H1 (cell line): ENCODE measurements at regions not wholly inside any gene's neighbourhood (a gene's known extent, or its start where the extent isn't known, plus 50 kb on each side); places are given as distances from the start of the nearest gene placed in this dataset.

ENCODE experiments used
- CTCF ChIA-PET: fragments of 300-600 bp; sonication (Branson Sonifier 250); formaldehyde crosslinking; loops from one replicate; lab custom pipeline; 2021; ENCODE audit not compliant: partially characterized antibody; lab: Charles Lee
- POLR2A ChIA-PET: fragments of 300-600 bp; sonication (Branson Sonifier 250); formaldehyde crosslinking; loops from one replicate; lab custom pipeline; 2021; ENCODE audit warnings: inconsistent platforms; ENCODE audit not compliant: partially characterized antibody; lab: Charles Lee
- DNase-seq, 2 experiments: peaks; one replicate each; pipeline versions ENCODE4 v3.0.0 to v3.0.0-alpha.2; 2010 to 2022; ENCODE audit warnings: low spot score in 2 of 2, low read depth in 1 of 2, mixed read lengths in 1 of 2
- FAIRE-seq: peaks from 2 replicates; lab custom pipeline; 2011; peaks lifted over from hg19 to GRCh38; lab: Jason Lieb, UNC
- H2AFZ ChIP-seq: 2 replicates; pipeline ENCODE4 v1.8.1; 2012; ENCODE audit warnings: low read length, inconsistent platforms
- H2AK5ac ChIP-seq: 2 replicates; pipeline ENCODE4 v1.6.1; 2013; ENCODE audit warnings: low read depth, low read length
- H2BK120ac ChIP-seq: replicated peaks from 2 replicates; pipeline ENCODE3; 2013; ENCODE audit warnings: low read depth, low read length, inconsistent platforms
- H2BK12ac ChIP-seq: 2 replicates; pipeline ENCODE4 v1.6.1; 2013; ENCODE audit warnings: low read depth, low read length
- H2BK15ac ChIP-seq: 2 replicates; pipeline ENCODE4 v1.6.1; 2013; ENCODE audit warnings: low read length
- H2BK20ac ChIP-seq: 2 replicates; pipeline ENCODE4 v1.6.1; 2013; ENCODE audit warnings: low read length
- H2BK5ac ChIP-seq: 2 replicates; pipeline ENCODE4 v1.6.1; 2013; ENCODE audit warnings: low read depth, low read length
- H3K14ac ChIP-seq: 2 replicates; pipeline ENCODE4 v1.6.1; 2013; ENCODE audit warnings: inconsistent platforms; ENCODE audit not compliant: insufficient read length
- H3K18ac ChIP-seq: 2 replicates; pipeline ENCODE4 v1.6.1; 2013; ENCODE audit warnings: low read length; ENCODE audit errors: extremely low read depth
- H3K23ac ChIP-seq: 2 replicates; pipeline ENCODE4 v1.6.1; 2013; ENCODE audit warnings: inconsistent platforms; ENCODE audit not compliant: insufficient read length
- H3K23me2 ChIP-seq: 2 replicates; pipeline ENCODE4 v1.6.1; 2013; ENCODE audit warnings: low read depth, low read length
- H3K27ac ChIP-seq: 2 replicates; pipeline ENCODE4 v1.6.1; 2011; ENCODE audit warnings: low read depth, low read length, inconsistent platforms
- H3K27me3 ChIP-seq, 4 experiments: replicated peaks in 1 of 4; 1 replicate in 1 of 4; 2 replicates in 3 of 4; pipeline versions ENCODE4 v1.6.1 to v1.8.1; 2011 to 2013; ENCODE audit warnings: low read length in 3 of 4, mild to moderate bottlenecking in 3 of 4, inconsistent platforms in 2 of 4, mixed read lengths in 2 of 4, moderate library complexity in 1 of 4; ENCODE audit not compliant: control insufficient read depth in 3 of 4, insufficient read depth in 3 of 4; ENCODE audit errors: extremely low read depth in 1 of 4
- H3K36me3 ChIP-seq, 4 experiments: 2 replicates each; pipeline versions ENCODE4 v1.6.1 to v1.8.1; 2011 to 2013; ENCODE audit warnings: mild to moderate bottlenecking in 4 of 4, low read length in 3 of 4, moderate library complexity in 2 of 4, control low read depth in 1 of 4, inconsistent platforms in 1 of 4; ENCODE audit not compliant: insufficient read depth in 4 of 4, control insufficient read depth in 2 of 4
- H3K4ac ChIP-seq: replicated peaks from 2 replicates; pipeline ENCODE3; 2013; ENCODE audit warnings: low read length, low read depth, mixed read lengths, inconsistent platforms; ENCODE audit not compliant: insufficient read length
- H3K4me1 ChIP-seq, 4 experiments: replicated peaks in 1 of 4; 1 replicate in 1 of 4; 2 replicates in 3 of 4; pipeline versions ENCODE4 v1.6.1 to v1.8.1; 2011 to 2013; ENCODE audit warnings: low read length in 3 of 4, inconsistent platforms in 2 of 4, mixed read lengths in 1 of 4; ENCODE audit not compliant: insufficient read depth in 4 of 4, control insufficient read depth in 3 of 4
- H3K4me2 ChIP-seq, 2 experiments: 2 replicates each; pipeline versions ENCODE4 v1.6.1 to v1.8.1; 2011 to 2013; ENCODE audit warnings: low read depth in 2 of 2, low read length in 2 of 2, control low read depth in 1 of 2, inconsistent platforms in 1 of 2, mild to moderate bottlenecking in 1 of 2; ENCODE audit not compliant: insufficient read depth in 1 of 2
- H3K4me3 ChIP-seq, 4 experiments: fragments of 200-600, 300-600 bp in 1 of 4; sonication (generic), shearing (Covaris generic), sonication (Bioruptor Twin) in 1 of 4; 2 replicates each; pipeline versions ENCODE4 v1.5.1 to v1.8.1; 2011 to 2016; ENCODE audit warnings: low read length in 4 of 4, low read depth in 3 of 4, control low read depth in 2 of 4, inconsistent platforms in 2 of 4, mild to moderate bottlenecking in 2 of 4, mixed read lengths in 1 of 4, moderate library complexity in 1 of 4; ENCODE audit not compliant: insufficient read depth in 2 of 4; ENCODE audit errors: extremely low read depth in 1 of 4
- H3K56ac ChIP-seq: replicated peaks from 2 replicates; pipeline ENCODE3; 2013; ENCODE audit warnings: low read depth, mild to moderate bottlenecking, mixed read lengths, low read length, inconsistent platforms; ENCODE audit not compliant: insufficient read length
- H3K79me1 ChIP-seq: 2 replicates; pipeline ENCODE4 v1.6.1; 2013; ENCODE audit warnings: low read depth, low read length, control low read depth
- H3K79me2 ChIP-seq, 2 experiments: 2 replicates each; pipeline versions ENCODE4 v1.6.1 to v1.8.1; 2012 to 2013; ENCODE audit warnings: low read length in 2 of 2, mild to moderate bottlenecking in 2 of 2, inconsistent platforms in 1 of 2; ENCODE audit not compliant: insufficient read depth in 2 of 2, control insufficient read depth in 1 of 2
- H3K9ac ChIP-seq, 4 experiments: replicated peaks in 1 of 4; 1 replicate in 1 of 4; 2 replicates in 3 of 4; pipeline versions ENCODE4 v1.6.1 to v1.8.1; 2011 to 2013; ENCODE audit warnings: low read depth in 3 of 4, low read length in 3 of 4, control low read depth in 2 of 4, mild to moderate bottlenecking in 2 of 4, moderate library complexity in 2 of 4, inconsistent platforms in 1 of 4; ENCODE audit errors: extremely low read depth in 1 of 4
- H3K9me3 ChIP-seq, 2 experiments: 2 replicates each; pipeline versions ENCODE4 v1.6.1 to v1.8.1; 2012 to 2013; ENCODE audit warnings: mild to moderate bottlenecking in 2 of 2, moderate library complexity in 2 of 2, control low read depth in 1 of 2, inconsistent platforms in 1 of 2, low read depth in 1 of 2, low read length in 1 of 2, mixed read lengths in 1 of 2; ENCODE audit not compliant: insufficient read depth in 2 of 2
- H4K20me1 ChIP-seq, 2 experiments: replicated peaks in 1 of 2; 2 replicates each; pipeline versions ENCODE3 to v1.8.1; 2011 to 2013; ENCODE audit warnings: inconsistent platforms in 2 of 2, low read length in 2 of 2, mild to moderate bottlenecking in 1 of 2; ENCODE audit not compliant: insufficient read depth in 2 of 2, control insufficient read depth in 1 of 2
- H4K5ac ChIP-seq: 2 replicates; pipeline ENCODE4 v1.6.1; 2013; ENCODE audit warnings: low read length, low read depth, mixed read lengths, inconsistent platforms; ENCODE audit not compliant: insufficient read length
- H4K8ac ChIP-seq: 2 replicates; pipeline ENCODE4 v1.8.0; 2013; ENCODE audit warnings: mild to moderate bottlenecking, moderate library complexity, low read length, inconsistent platforms; ENCODE audit not compliant: insufficient read depth; ENCODE audit errors: extremely low read depth
- H4K91ac ChIP-seq: replicated peaks from 2 replicates; pipeline ENCODE3; 2013; ENCODE audit warnings: low read length, mixed read lengths, inconsistent platforms; ENCODE audit not compliant: insufficient read length
- BACH1 ChIP-seq: IDR thresholded peaks from 2 replicates; pipeline ENCODE4 v1.6.1; 2012; ENCODE audit warnings: low read length, improper control_type of control experiment
- CHD1 ChIP-seq: IDR thresholded peaks from 2 replicates; pipeline ENCODE4 v1.6.1; 2012; ENCODE audit warnings: low read depth, low read length, improper control_type of control experiment
- HDAC6 ChIP-seq: IDR thresholded peaks from one replicate; pipeline ENCODE4 v1.7.1; 2012; ENCODE audit warnings: low read depth, mild to moderate bottlenecking, inconsistent platforms, low read length, moderate library complexity
- KDM5A ChIP-seq: fragments of 200-600 bp; IDR thresholded peaks from 2 replicates; pipeline ENCODE4 v1.7.1; 2012; ENCODE audit warnings: mild to moderate bottlenecking, low read length, inconsistent platforms, mixed read lengths
- NRF1 ChIP-seq: IDR thresholded peaks from 2 replicates; pipeline ENCODE4 v1.6.1; 2011; ENCODE audit warnings: mild to moderate bottlenecking, low read depth, low read length, improper control_type of control experiment
- RBBP5 ChIP-seq: IDR thresholded peaks from 2 replicates; pipeline ENCODE4 v1.7.1; 2012; ENCODE audit warnings: low read depth, mild to moderate bottlenecking, inconsistent platforms, low read length, moderate library complexity, borderline replicate concordance
- RFX5 ChIP-seq: IDR thresholded peaks from 2 replicates; pipeline ENCODE4 v1.6.1; 2011; ENCODE audit warnings: low read depth, low read length, improper control_type of control experiment, borderline replicate concordance
- SAP30 ChIP-seq: fragments of 300-600 bp; sonication (generic); IDR thresholded peaks from 2 replicates; pipeline ENCODE4 v1.7.1; 2012; ENCODE audit warnings: low read length, moderate library complexity, mild to moderate bottlenecking, inconsistent platforms; ENCODE audit not compliant: insufficient read depth, insufficient replicate concordance
- SP1 ChIP-seq: IDR thresholded peaks from 2 replicates; pipeline ENCODE4 v1.6.1; 2011; ENCODE audit warnings: low read depth, low read length
- SP2 ChIP-seq: IDR thresholded peaks from 2 replicates; pipeline ENCODE4 v1.6.1; 2012; ENCODE audit warnings: mild to moderate bottlenecking, low read length, inconsistent platforms
- TBP ChIP-seq: IDR thresholded peaks from 2 replicates; pipeline ENCODE4 v1.6.1; 2011; ENCODE audit warnings: low read depth, low read length, improper control_type of control experiment
- WGBS, 2 experiments: shearing (Covaris generic) in 1 of 2; methylation state at CpG; one replicate each; pipeline versions ENCODE4 v1.1.6 to v1.1.7; 2013 to 2015; ENCODE audit warnings: low lambda C conversion rate in 2 of 2, mixed read lengths in 2 of 2, inconsistent platforms in 1 of 2, low coverage in 1 of 2, missing lambda C conversion rate in 1 of 2; ENCODE audit not compliant: insufficient replicate concordance in 2 of 2, insufficient coverage in 1 of 2, insufficient read length in 1 of 2; ENCODE audit errors: extremely low coverage in 1 of 2, missing lambda C conversion rate in 1 of 2; 5-methylcytosine and 5-hydroxymethylcytosine counted together

DNA sequence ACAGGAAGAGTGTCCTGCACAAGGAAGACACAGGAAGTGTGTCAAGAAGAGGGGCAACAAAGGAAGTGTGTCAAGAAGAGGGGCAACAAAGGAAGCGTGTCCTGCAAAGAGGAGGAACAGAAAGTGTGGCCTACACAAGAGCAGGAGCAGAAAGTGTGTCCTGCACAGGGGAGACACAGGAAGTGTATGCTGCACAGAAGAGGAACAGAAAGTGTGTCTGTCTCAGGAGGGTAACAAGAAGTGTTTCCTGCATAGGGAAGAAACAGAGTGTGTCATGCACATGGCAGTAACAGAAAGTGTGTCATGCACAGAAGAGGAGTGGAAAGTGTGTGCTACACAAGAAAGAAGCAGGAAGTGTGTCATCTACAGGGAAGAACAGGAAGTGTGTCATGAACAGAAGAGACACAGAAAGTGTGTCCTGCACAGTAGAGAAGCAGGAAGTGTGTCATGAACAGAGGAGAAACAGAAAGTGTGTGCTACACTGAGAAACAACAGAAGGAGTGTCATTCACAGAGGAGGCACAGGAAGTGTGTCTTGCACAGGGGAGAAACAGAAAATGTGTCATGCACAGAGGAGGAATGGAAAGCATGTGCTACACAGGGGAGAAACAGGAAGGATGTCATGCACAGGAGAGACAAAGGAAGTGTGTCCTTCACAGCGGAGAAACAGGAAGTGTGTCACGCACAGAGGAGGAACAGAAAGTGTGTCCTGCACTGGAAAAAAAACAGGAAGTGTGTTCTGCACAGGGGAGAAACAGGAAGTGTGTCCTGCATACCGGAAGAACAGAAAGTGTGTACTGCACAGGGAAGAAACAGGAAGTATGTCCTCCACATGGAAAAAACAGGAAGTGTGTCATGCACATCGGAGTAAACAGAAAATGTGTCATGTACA is 526.4 kb upstream of the PRKX start:
- no peak overlapping the region for H3K18ac ChIP-seq
- H2AFZ ChIP-seq: no peak overlapping the region
- no peaks in the 10 kb centered on the region for H3K27me3 ChIP-seq
- no peak overlapping the region for H3K4me3 ChIP-seq
- H2BK20ac ChIP-seq: no peak overlapping the region
- no peak overlapping the region for H2BK120ac ChIP-seq
- no peak overlapping the region for H3K27ac ChIP-seq
- no peak overlapping the region for H3K4ac ChIP-seq
- H2AK5ac ChIP-seq: no peak overlapping the region
- no peak overlapping the region; the same call in 1 of the 2 replicates for H2BK12ac ChIP-seq
- H3K79me1 ChIP-seq: no peaks in the 10 kb centered on the region
- H2BK5ac ChIP-seq: no peak overlapping the region
- H4K20me1 ChIP-seq: no peaks in the 10 kb centered on the region
- DNase-seq (no peak), FAIRE-seq (no peak)
- H4K5ac ChIP-seq: no peak overlapping the region
- no peak overlapping the region for H3K4me2 ChIP-seq
- CTCF ChIA-PET: interaction anchor here (0.7 kb wide), 1 partner anchor 10 kb away, joined by 3 read pairs; no protein-coding TSS in a partner anchor
- no peak overlapping the region for H4K91ac ChIP-seq
- no peak overlapping the region for H3K9ac ChIP-seq
- H3K14ac ChIP-seq: no peak overlapping the region
- TF ChIP-seq NRF1 (no peak), SP2 (no peak), RBBP5 (no peak), KDM5A (no peak), BACH1 (no peak), SP1 (no peak), TBP (no peak), CHD1 (no peak), RFX5 (no peak), SAP30 (no peak), HDAC6 (no peak)
- TF ChIP-seq, all 59 proteins: peak for 0
- 69% methylated on average over 5 of the region's 5 CpGs; no CpG with 5 or more reads in 1 of the 2 experiments for WGBS, 2 experiments
- no peaks in the 10 kb centered on the region for H3K36me3 ChIP-seq
- no peak overlapping the region; the same call in 1 of the 2 replicates for H2BK15ac ChIP-seq
- no peaks in the 10 kb centered on the region for H3K23me2 ChIP-seq
- no peaks in the 10 kb centered on the region for H3K4me1 ChIP-seq
- no peak overlapping the region for H3K23ac ChIP-seq
- POLR2A ChIA-PET: no interaction called here
- H4K8ac ChIP-seq: no peak overlapping the region
- no peak overlapping the region for H3K56ac ChIP-seq
- no peaks in the 10 kb centered on the region for H3K79me2 ChIP-seq
- H3K9me3 ChIP-seq: no peaks in the 10 kb centered on the region
